ENCODE measurements at regions not wholly inside any gene's neighbourhood (a gene's known extent, or its start where the extent isn't known, plus 50 kb on each side); places are given as distances from the start of the nearest gene placed in this dataset.

- Histone ChIP-seq H3K27ac (no peak overlapping the region), H3K4me1 (peaks cover 0 to 3% (median 0%) of the 10 kb centered on the region in 4 donors), H3K27me3 (no peaks in the 10 kb centered on the region), H3K36me3 (no peaks in the 10 kb centered on the region), H3K4me3 (no peak overlapping the region), H3K9me3 (no peaks in the 10 kb centered on the region)
- in situ Hi-C loops (cut with MboI; ENCODE audit: low pct_ligation_motif_present in 1 of 4, low pct_unique_long_range_greater_than_20kb in 1 of 4, low sequenced_read_pairs in 3 of 4) (no loop called here), intact Hi-C loops (cut with DNase I; ENCODE audit: low total_unique reads) (no loop called here)
- DNase-seq = no peak
- TF ChIP-seq POLR2AphosphoS5 (IDR thresholded peaks at IDR 0.05) (no peak), EP300 (IDR thresholded peaks at IDR 0.05; ENCODE audit: low read depth) (no peak), POLR2A (IDR thresholded peaks at IDR 0.05) (no peak), CTCF (IDR thresholded peaks at IDR 0.05) (no peak)
Observed at GRCh38 chr2:150124739-150125138, 362.7 kb downstream of the RND3 start.

GRCh38 chr2:150122871-150123613 is 364.4 kb downstream of the RND3 start:
- Histone ChIP-seq H3K27ac (no peak overlapping the region), H3K9me3 (no peaks in the 10 kb centered on the region), H3K27me3 (no peaks in the 10 kb centered on the region), H3K4me3 (no peak overlapping the region), H3K4me1 (peaks cover 0 to 3% (median 0%) of the 10 kb centered on the region in 4 donors), H3K36me3 (no peaks in the 10 kb centered on the region)
- no peak for DNase-seq
- WGBS, 2 donors (ENCODE audit: low coverage in 1 of 2) = 49 to 76% methylated on average over 2 of the region's 2 CpGs
- TF ChIP-seq EP300 (IDR thresholded peaks at IDR 0.05; ENCODE audit: low read depth) = no peak
- TF ChIP-seq POLR2AphosphoS5 (IDR thresholded peaks at IDR 0.05) = no peak
- TF ChIP-seq CTCF (IDR thresholded peaks at IDR 0.05) = no peak
- TF ChIP-seq POLR2A (IDR thresholded peaks at IDR 0.05) = no peak
- in situ Hi-C loops (cut with MboI; ENCODE audit: low pct_ligation_motif_present in 1 of 4, low pct_unique_long_range_greater_than_20kb in 1 of 4, low sequenced_read_pairs in 3 of 4) (no loop called here), intact Hi-C loops (cut with DNase I; ENCODE audit: low total_unique reads) (no loop called here)

- 83 to 93% methylated on average over 2 to 3 of the region's 3 CpGs for WGBS, 2 donors (ENCODE audit: low coverage in 1 of 2)
Observed at GRCh38 chr2:150122156-150122555, 365.3 kb downstream of the RND3 start.

More at GRCh38 chr2:150122156-150122555, 365.3 kb downstream of the RND3 start:
- Histone ChIP-seq H3K36me3 (no peaks in the 10 kb centered on the region), H3K4me3 (no peak overlapping the region), H3K27ac (no peak overlapping the region), H3K27me3 (no peaks in the 10 kb centered on the region), H3K9me3 (no peaks in the 10 kb centered on the region), H3K4me1 (no peaks in the 10 kb centered on the region)
- intact Hi-C loops (cut with DNase I; ENCODE audit: low total_unique reads) = no loop called here
- TF ChIP-seq CTCF (IDR thresholded peaks at IDR 0.05) = no peak
- no peak for TF ChIP-seq POLR2A (IDR thresholded peaks at IDR 0.05)
- no peak for TF ChIP-seq EP300 (IDR thresholded peaks at IDR 0.05; ENCODE audit: low read depth)
- no peak for TF ChIP-seq POLR2AphosphoS5 (IDR thresholded peaks at IDR 0.05)
- in situ Hi-C loops (cut with MboI; ENCODE audit: low pct_ligation_motif_present in 1 of 4, low pct_unique_long_range_greater_than_20kb in 1 of 4, low sequenced_read_pairs in 3 of 4) = no loop called here
- no peak for DNase-seq
